Epithelial cell of prostate (primary cell): ENCODE measurements at regions not wholly inside any gene's neighbourhood (a gene's known extent, or its start where the extent isn't known, plus 50 kb on each side); places are given as distances from the start of the nearest gene placed in this dataset.

Experiments used
- DNase-seq: peaks from one replicate; pipeline ENCODE4 v3.0.0-alpha.2; 2011; ENCODE audit warnings: low read depth, low spot score
- H3K27ac ChIP-seq: fragments of 450-650 bp; 2 replicates; pipeline ENCODE4 v1.5.1; 2017; ENCODE audit warnings: mild to moderate bottlenecking

DNA sequence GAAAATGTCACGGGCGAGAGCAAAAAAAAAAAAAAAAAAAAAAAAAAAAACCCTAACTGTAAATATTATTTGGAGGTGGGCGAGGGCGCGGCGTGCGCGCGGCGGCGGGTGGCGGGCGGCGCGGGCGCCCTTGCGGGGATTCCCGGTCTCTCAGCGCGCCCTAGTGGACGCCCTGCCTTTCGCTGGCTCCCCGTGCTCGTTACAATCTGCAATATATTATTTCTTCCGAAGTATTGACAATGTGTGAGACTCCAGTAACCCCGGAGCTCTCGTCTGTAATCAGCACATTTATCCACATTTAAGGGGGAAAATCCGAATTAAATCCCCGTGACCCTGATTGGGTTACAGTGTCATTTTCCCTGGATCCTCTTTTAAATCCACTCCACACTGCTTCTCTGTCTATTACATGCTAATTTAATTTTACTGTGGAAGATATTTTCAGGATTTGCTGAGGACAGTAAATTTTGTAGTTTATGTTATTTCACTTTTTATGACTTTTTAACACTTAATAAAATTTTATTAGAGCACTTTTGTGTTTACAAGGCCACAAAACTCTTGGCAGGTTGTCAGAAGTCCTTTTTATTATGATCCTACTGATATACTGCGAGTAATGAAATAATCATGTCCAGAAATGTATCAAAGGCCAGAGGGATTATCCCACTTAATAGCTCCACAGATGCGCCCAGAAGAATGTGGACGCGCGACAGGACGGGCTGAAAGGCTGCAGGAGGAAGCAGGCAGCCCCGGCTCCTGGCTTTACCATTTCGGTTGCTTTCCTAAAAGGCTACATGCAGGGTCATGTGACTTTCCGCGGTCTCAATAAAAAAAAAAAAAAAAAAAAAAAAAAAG, 369.1 kb downstream of the MTX2 start:
- peak overlapping the region; percentile 30 for H3K27ac ChIP-seq

DNA sequence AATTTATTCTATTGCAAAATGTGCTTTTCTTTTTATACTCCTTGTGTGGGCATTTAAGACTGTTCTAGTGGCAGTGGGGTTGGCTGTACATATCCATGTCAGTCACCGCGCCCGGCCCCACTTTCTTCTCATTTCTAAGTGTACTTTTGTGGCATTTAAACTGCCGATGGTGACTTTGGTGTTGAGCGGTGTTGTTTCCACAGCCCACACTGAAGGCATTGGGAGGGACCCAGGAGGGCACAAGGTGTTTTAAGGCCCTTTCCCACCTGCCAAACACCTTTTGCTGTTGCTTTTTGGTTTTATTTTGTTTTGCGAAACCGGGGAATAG, 369.7 kb downstream of the MTX2 start:
- no peak for DNase-seq
- no peak overlapping the region for H3K27ac ChIP-seq

More for the DNA sequence above, 369.1 kb downstream of the MTX2 start:
- DNase-seq, result peak; percentile 8

DNA sequence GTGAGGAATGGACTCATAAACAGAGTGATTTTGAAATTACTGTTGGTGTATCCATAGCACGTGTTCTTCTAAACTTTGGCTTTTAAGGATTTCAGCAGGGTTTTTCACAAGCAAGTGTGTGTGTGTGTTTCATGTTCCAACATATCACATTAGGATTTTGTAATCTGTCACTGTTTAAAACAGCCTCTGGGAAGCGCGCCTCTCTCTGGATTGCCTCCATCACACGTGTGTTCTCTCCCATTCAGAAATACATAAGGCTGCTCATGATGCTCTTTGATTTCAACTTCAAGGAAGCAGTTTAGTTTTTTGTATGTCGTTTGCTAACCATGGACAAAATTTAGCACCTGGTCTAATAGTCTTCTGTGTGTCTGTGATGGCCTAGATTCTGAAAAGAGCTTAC, 370.4 kb downstream of the MTX2 start:
- no peak for DNase-seq
- H3K27ac ChIP-seq, result no peak overlapping the region

GRCh38 chr2:176641436-176641835, 372.2 kb downstream of the MTX2 start:
- peak overlapping the region; percentile 75 for H3K27ac ChIP-seq
- DNase-seq, result no peak

- H3K27ac ChIP-seq, result peak overlapping the region; percentile 75
- DNase-seq, result peak; percentile 20
These were observed 372.8 kb downstream of the MTX2 start for GRCh38 chr2:176642074-176642473.

DNA sequence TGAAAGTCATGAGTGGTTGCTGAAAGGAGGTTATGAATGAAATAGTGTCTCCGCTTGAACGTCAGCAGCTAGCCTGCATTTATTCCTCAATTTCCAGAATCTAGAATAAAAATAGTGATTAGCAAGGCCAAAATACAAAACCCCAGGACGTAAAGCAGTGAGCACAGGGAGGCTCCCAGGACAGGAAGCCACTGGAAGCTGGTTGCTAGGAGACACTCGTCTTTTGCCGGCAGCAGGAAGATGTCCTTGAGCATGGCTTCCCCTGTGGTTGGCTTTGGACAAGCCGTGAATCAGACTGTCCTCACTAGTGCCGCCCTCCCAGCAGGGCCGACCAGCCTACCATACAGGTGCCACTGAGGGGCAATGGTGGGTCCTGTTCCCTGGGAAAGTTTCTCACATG, 374.4 kb downstream of the MTX2 start:
- H3K27ac ChIP-seq, result no peak overlapping the region
- no peak for DNase-seq

- no peak for DNase-seq
These were observed 376.3 kb downstream of the MTX2 start for GRCh38 chr2:176645494-176645893.

DNA sequence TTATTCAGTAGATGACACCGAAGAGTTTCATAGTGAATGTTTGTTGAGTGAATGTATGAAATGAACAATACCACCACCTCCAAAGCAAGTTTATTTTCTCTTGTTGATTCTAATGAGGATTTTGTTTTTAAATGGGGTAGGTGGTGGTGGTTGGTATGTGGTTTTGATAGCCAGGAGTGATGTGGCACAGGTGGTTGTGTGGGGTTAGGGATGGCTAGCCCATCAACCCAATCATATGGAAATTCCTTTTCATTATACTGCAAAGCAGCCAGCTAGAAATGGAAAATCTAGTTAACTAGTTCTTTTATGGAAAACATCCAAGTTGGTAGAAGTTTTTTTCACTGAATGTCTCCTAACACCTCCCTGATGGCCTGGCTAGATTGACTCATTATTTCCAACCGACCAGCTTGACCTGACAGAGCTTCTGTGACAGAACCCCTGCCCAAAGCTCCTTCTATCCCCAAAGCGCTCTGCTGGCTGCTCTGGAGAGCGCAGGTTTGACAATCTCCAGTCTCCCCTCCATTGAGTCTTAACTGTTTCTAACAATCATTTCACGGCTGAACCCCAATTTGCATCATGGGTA, 376.9 kb downstream of the MTX2 start:
- H3K27ac ChIP-seq, result no peak overlapping the region
- no peak for DNase-seq

More at GRCh38 chr2:176645494-176645893, 376.3 kb downstream of the MTX2 start:
- H3K27ac ChIP-seq, result no peak overlapping the region

- DNase-seq, result no peak
- no peak overlapping the region for H3K27ac ChIP-seq
These were observed 378.3 kb downstream of the MTX2 start for GRCh38 chr2:176647325-176648165.

DNA sequence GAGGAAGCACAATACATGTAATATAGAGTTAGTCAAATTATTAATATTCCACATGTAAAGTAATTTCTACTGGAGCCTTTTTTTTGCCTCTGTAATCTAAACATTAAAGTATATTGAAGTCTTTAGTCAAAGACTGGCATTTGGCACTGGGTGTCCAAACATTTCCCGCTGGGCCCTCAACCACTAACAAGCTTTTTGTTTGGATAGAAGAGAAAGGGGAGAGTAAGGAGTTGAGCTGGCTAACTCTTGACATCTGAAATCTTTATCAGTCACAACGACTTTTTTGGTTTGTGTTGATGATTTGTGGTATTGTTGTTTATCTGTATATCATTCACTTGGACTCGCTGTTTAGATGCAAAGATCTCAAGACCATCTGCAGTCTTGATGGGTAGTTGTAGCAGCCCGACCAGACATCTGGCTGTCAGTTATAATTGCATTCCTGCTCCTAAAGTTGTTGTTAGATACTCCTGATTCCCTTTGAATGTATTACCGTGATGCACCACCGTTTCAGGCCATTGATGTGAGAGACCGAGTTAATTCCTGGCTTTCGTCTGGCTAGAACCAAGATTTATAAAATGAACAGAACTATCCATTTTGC, 379.6 kb downstream of the MTX2 start:
- DNase-seq, result no peak

DNA sequence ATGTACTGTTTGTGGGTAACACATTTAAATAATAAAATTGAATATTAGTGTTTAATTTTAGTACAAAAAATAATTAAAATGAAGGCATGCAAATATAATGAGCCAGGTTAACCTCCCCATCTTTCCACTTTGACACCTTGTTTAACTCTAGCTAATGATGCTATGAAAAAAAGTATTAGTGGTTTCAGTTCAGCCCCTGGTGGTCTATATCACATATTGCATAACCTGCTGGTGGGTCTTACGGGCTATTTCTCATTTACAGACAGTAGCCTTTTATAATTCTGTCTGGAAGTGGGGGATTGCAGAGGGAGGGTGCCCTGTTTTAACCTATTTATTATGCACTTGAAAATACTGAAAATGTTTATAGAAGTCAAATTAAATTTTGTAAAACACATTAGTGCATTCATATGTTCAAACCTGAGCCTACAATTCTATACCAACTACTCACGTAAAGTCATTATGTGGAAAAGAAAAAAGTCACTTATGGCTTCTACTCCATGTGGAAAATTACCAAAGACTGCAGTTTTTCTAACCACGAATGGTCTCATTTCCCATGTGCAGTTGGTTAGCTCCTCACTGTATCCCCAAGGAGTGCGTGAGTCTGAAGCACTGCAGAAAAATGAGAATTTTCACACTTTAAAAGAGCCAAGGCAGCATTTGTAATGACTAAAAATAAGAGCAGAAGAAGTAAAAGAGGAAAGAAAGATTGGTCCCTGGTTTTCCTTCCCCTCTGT, 381.0 kb downstream of the MTX2 start:
- DNase-seq, result no peak
- H3K27ac ChIP-seq, result no peak overlapping the region

More for the DNA sequence above, 379.6 kb downstream of the MTX2 start:
- no peak overlapping the region for H3K27ac ChIP-seq

- DNase-seq, result no peak
- no peak overlapping the region for H3K27ac ChIP-seq
These were observed 381.8 kb downstream of the MTX2 start for GRCh38 chr2:176650838-176651555.

GRCh38 chr2:176652300-176653182, 383.3 kb downstream of the MTX2 start:
- H3K27ac ChIP-seq, result no peak overlapping the region
- no peak for DNase-seq

GRCh38 chr2:176653479-176654443, 384.5 kb downstream of the MTX2 start:
- DNase-seq, result peak; percentile 8
- no peak overlapping the region for H3K27ac ChIP-seq

DNA sequence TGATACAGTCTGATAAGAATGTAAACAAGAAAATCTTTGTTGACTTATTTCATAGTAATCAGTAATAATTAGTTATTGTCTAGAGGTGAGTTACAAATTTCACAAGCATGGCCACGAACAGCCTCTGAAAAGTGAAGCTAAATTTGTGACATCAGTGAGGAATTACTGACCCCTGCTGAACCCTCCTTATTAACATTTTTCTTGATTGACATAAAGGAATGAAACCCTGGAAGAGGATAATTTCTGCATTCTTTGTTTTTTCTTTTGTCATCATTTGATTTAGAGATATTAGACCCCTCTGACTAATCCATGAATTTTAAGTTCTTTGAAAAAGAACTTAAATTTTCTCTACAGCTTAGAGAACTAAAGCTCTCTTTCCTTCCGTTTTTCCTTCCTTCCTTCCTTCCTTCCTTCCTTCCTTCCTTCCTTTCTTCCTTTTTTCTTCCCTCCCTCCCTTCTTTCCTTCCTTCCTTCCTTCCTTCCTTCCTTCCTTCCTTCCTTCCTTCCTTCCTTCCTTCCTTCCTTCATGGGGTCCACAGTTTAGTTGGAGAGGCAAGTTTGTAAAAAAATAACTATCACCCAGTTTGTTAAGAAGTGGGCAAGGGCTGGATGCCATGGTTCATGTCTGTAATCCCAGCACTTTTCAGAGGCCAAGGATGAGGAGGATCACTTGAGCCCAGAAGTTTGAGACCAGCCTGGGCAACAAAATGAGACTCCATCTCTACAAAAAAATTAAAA, 387.0 kb downstream of the MTX2 start:
- H3K27ac ChIP-seq, result no peak overlapping the region
- DNase-seq, result no peak

DNA sequence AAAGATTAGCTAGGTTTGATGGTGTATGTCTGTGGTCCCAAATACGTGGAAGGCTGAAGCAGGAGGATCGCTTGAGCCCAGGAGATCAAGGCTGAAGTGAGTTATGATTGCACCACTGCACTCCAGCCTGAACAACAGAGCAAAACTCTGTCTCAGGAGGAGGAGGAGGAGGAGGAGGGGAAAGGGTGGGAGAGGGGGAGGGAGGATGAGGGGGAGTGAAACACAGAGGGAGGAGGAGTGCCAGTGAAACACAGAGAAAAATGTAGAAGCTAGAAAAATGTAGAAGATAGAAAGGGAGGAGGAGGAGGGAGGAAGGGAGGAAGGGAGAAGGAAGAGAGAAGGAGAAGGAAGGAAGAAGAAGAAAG, 387.5 kb downstream of the MTX2 start:
- no peak for DNase-seq

GRCh38 chr2:176657393-176657792, 388.2 kb downstream of the MTX2 start:
- no peak for DNase-seq
- H3K27ac ChIP-seq, result no peak overlapping the region

More for the DNA sequence above, 387.5 kb downstream of the MTX2 start:
- no peak overlapping the region for H3K27ac ChIP-seq
